ENCODE measurements at regions not wholly inside any gene's neighbourhood (a gene's known extent, or its start where the extent isn't known, plus 50 kb on each side); places are given as distances from the start of the nearest gene placed in this dataset.

DNA sequence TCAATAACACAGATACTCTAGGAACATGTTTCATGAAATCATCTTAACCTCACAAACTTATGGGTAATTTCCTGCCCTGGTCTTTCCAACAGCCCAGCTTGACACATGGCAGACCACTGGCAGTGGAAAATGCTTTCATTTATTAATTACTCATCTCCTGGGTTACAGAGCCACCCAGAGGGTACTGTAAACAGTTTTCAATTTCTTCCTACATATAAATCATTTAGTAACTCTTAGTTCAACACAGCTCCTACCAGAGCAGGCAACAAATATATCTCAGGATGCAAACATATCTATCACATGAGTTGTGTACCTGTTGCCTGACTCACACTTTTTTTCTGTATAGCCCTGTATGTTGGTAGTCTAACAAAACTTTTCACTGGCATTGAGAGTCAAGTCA, 99.2 kb upstream of the VRK2 start:
- TF ChIP-seq CTCF (IDR thresholded peaks at IDR 0.05; ENCODE audit: poor library complexity): no peak
- TF ChIP-seq EZH2phosphoT487 (IDR thresholded peaks at IDR 0.05; ENCODE audit: low read depth, severe bottlenecking, unreplicated experiment): no peak

Data from hepatocyte (in vitro differentiated cells).